IMR-90 (cell line): ENCODE measurements at regions not wholly inside any gene's neighbourhood (a gene's known extent, or its start where the extent isn't known, plus 50 kb on each side); places are given as distances from the start of the nearest gene placed in this dataset.
A peak's percentile ranks its signal among the peaks of the same experiment; 100 is the strongest.
"Not testable (repeated sequence)": the region's sequence is repeated elsewhere in the genome, so short reads cannot be mapped to it uniquely, and the experiment has no call there.

Experiments
- ATAC-seq: fragments of 200-7000 bp; cut with Tn5 transposase; 2 replicates; pipeline ENCODE4 v1.9.1; 2020; ENCODE audit warnings: low read depth, mild to moderate bottlenecking, moderate library complexity
- BruUV-seq: library from RNA; stranded (reverse); fragments of 400-500 nt; replicated peaks from 2 replicates; lab custom pipeline; 2021; lab: Mats Ljungman, UMichigan
- CTCF ChIA-PET: fragments of 300-600 bp; formaldehyde crosslinking; extraction: SDS; loops from one replicate; lab custom pipeline; 2021; ENCODE audit warnings: antibody characterized with exemption; lab: Yijun Ruan, JAX
- POLR2A ChIA-PET: fragments of 300-600 bp; sonication (Branson Sonifier 250); formaldehyde crosslinking; loops from one replicate; lab custom pipeline; 2022; ENCODE audit warnings: antibody characterized with exemption; ENCODE audit not compliant: unreplicated experiment; lab: Charles Lee
- DNase-seq: peaks from one replicate; pipeline ENCODE4 v3.0.0; 2013
- H2AFZ ChIP-seq: replicated peaks from 2 replicates; pipeline ENCODE3; 2013; ENCODE audit warnings: low read length, mild to moderate bottlenecking; ENCODE audit not compliant: poor library complexity
- H2AK5ac ChIP-seq: 2 replicates; pipeline ENCODE4 v1.6.1; 2013; ENCODE audit warnings: low read depth, low read length, inconsistent platforms
- H2AK9ac ChIP-seq: replicated peaks from 2 replicates; pipeline ENCODE3; 2013; ENCODE audit warnings: mild to moderate bottlenecking, low read depth, low read length, moderate library complexity; ENCODE audit not compliant: poor library complexity
- H2BK120ac ChIP-seq: 2 replicates; pipeline ENCODE4 v1.6.1; 2013; ENCODE audit warnings: low read depth, low read length, inconsistent platforms
- H2BK15ac ChIP-seq: 3 replicates; pipeline ENCODE4 v1.6.1; 2013; ENCODE audit warnings: low read depth, low read length, inconsistent platforms
- H2BK20ac ChIP-seq: 2 replicates; pipeline ENCODE4 v1.6.1; 2013; ENCODE audit warnings: low read depth, mild to moderate bottlenecking, inconsistent platforms, low read length, moderate library complexity
- H2BK5ac ChIP-seq: 2 replicates; pipeline ENCODE4 v1.6.1; 2013; ENCODE audit warnings: mild to moderate bottlenecking, low read depth, low read length, inconsistent platforms; ENCODE audit not compliant: poor library complexity, severe bottlenecking
- H3K14ac ChIP-seq: replicated peaks from 2 replicates; pipeline ENCODE4 v1.6.1; 2013; ENCODE audit warnings: low read depth, low read length, inconsistent platforms
- H3K18ac ChIP-seq: 2 replicates; pipeline ENCODE4 v1.6.1; 2013; ENCODE audit warnings: low read depth, low read length, control low read depth
- H3K23ac ChIP-seq: 2 replicates; pipeline ENCODE4 v1.6.1; 2013; ENCODE audit warnings: low read depth, low read length, inconsistent platforms
- H3K27ac ChIP-seq: 2 replicates; pipeline ENCODE4 v1.5.1; 2013; ENCODE audit warnings: mild to moderate bottlenecking, control low read depth, low read length; ENCODE audit not compliant: insufficient read depth
- H3K27me3 ChIP-seq: 2 replicates; pipeline ENCODE4 v1.6.1; 2013; ENCODE audit warnings: low read length; ENCODE audit not compliant: control insufficient read depth, insufficient read depth
- H3K36me3 ChIP-seq: 2 replicates; pipeline ENCODE4 v1.6.1; 2013; ENCODE audit warnings: low read length, mixed read lengths; ENCODE audit not compliant: control insufficient read depth, insufficient read depth
- H3K4ac ChIP-seq: 2 replicates; pipeline ENCODE4 v1.6.1; 2013; ENCODE audit warnings: low read depth, low read length, inconsistent platforms
- H3K4me1 ChIP-seq: 2 replicates; pipeline ENCODE4 v1.6.1; 2013; ENCODE audit warnings: low read length, mixed read lengths; ENCODE audit not compliant: control insufficient read depth, insufficient read depth
- H3K4me2 ChIP-seq: 2 replicates; pipeline ENCODE4 v1.6.1; 2013; ENCODE audit warnings: low read depth, mild to moderate bottlenecking, control low read depth, low read length, moderate library complexity
- H3K4me3 ChIP-seq: 2 replicates; pipeline ENCODE4 v1.5.1; 2013; ENCODE audit warnings: low read depth, mild to moderate bottlenecking, control low read depth, low read length, moderate library complexity; ENCODE audit not compliant: insufficient read depth
- H3K56ac ChIP-seq: 2 replicates; pipeline ENCODE4 v1.6.1; 2013; ENCODE audit warnings: low read length, inconsistent platforms; ENCODE audit not compliant: insufficient read depth; ENCODE audit errors: extremely low read depth
- H3K79me1 ChIP-seq, 2 experiments: 2 replicates each; pipeline ENCODE4 v1.6.1; 2013; ENCODE audit warnings: low read length in 2 of 2, inconsistent platforms in 1 of 2, low read depth in 1 of 2
- H3K9ac ChIP-seq: 2 replicates; pipeline ENCODE4 v1.6.1; 2013; ENCODE audit warnings: low read depth, low read length, control low read depth
- H3K9me1 ChIP-seq: 2 replicates; pipeline ENCODE4 v1.6.1; 2013; ENCODE audit warnings: low read length, inconsistent platforms; ENCODE audit not compliant: insufficient read depth
- H3K9me3 ChIP-seq: 2 replicates; pipeline ENCODE4 v1.6.1; 2013; ENCODE audit warnings: low read length; ENCODE audit not compliant: control insufficient read depth, insufficient read depth
- H4K20me1 ChIP-seq: 2 replicates; pipeline ENCODE4 v1.6.1; 2013; ENCODE audit warnings: low read length, inconsistent platforms; ENCODE audit not compliant: insufficient read depth
- H4K5ac ChIP-seq: 2 replicates; pipeline ENCODE4 v1.6.1; 2013; ENCODE audit warnings: mild to moderate bottlenecking, low read depth, low read length, control low read depth
- H4K8ac ChIP-seq, 2 experiments: 2 replicates each; pipeline ENCODE4 v1.6.1; 2013; ENCODE audit warnings: low read depth in 2 of 2, low read length in 2 of 2, control low read depth in 1 of 2, inconsistent platforms in 1 of 2
- H4K91ac ChIP-seq: 2 replicates; pipeline ENCODE4 v1.6.1; 2013; ENCODE audit warnings: low read depth, low read length, inconsistent platforms; ENCODE audit not compliant: insufficient read depth
- WGBS, 2 experiments: methylation state at CpG; one replicate each; pipeline versions ENCODE4 v1.1.5 to v1.1.7; 2013; ENCODE audit warnings: missing lambda C conversion rate in 2 of 2; ENCODE audit not compliant: insufficient read length in 1 of 2; ENCODE audit errors: extremely low coverage in 2 of 2; 5-methylcytosine and 5-hydroxymethylcytosine counted together
- dilution Hi-C: fragments of 300-500 bp; cut with HindIII; formaldehyde crosslinking; loops from one replicate; pipeline ENCODE4 v1.14.3; 2018; ENCODE audit warnings: low sequenced_read_pairs; ENCODE audit not compliant: unreplicated experiment
- in situ Hi-C: fragments of 300-500 bp; cut with MboI; formaldehyde crosslinking; loops from 3 replicates; pipeline ENCODE4 v1.14.3; 2019; ENCODE audit warnings: low sequenced_read_pairs, inconsistent platforms, mixed read lengths
- intact Hi-C: fragments of 100-400 bp; cut with micrococcal nuclease; formaldehyde crosslinking; loops from 2 replicates; pipeline ENCODE4 v1.10.0; 2022

- BruUV-seq, in situ Hi-C loops, H3K4ac ChIP-seq, H4K91ac ChIP-seq, H2BK15ac ChIP-seq, H3K9me3 ChIP-seq, dilution Hi-C loops, H3K56ac ChIP-seq, H2AK5ac ChIP-seq, H3K4me3 ChIP-seq, H2BK120ac ChIP-seq, H3K9me1 ChIP-seq, H3K9ac ChIP-seq, DNase-seq, H4K20me1 ChIP-seq, CTCF ChIA-PET, H3K27ac ChIP-seq, H4K5ac ChIP-seq, H4K8ac ChIP-seq, H2BK5ac ChIP-seq, H3K36me3 ChIP-seq, POLR2A ChIA-PET, H3K14ac ChIP-seq, intact Hi-C loops, ATAC-seq, H3K27me3 ChIP-seq, H3K4me2 ChIP-seq, H2AK9ac ChIP-seq, H2AFZ ChIP-seq, H2BK20ac ChIP-seq, H3K4me1 ChIP-seq, H3K18ac ChIP-seq, H3K23ac ChIP-seq, H3K79me1 ChIP-seq: not testable (repeated sequence)
- no CpG with 5 or more reads among the region's 3 CpGs for WGBS, 2 experiments
Observed at GRCh38 chr5:177665960-177666359, 66.0 kb downstream of the B4GALT7 start.

GRCh38 chr5:177671035-177671754 is 71.3 kb downstream of the B4GALT7 start:
- H4K91ac ChIP-seq, H3K4me1 ChIP-seq, H3K56ac ChIP-seq, H2BK15ac ChIP-seq, H3K79me1 ChIP-seq, H4K5ac ChIP-seq, H2BK5ac ChIP-seq, H2BK20ac ChIP-seq, H3K9ac ChIP-seq, H3K27me3 ChIP-seq, H3K14ac ChIP-seq, in situ Hi-C loops, dilution Hi-C loops, H3K36me3 ChIP-seq, H4K8ac ChIP-seq, H2BK120ac ChIP-seq, H3K23ac ChIP-seq, BruUV-seq, H3K27ac ChIP-seq, CTCF ChIA-PET, H2AK5ac ChIP-seq, H4K20me1 ChIP-seq, H3K9me1 ChIP-seq, H3K4ac ChIP-seq, POLR2A ChIA-PET, H3K18ac ChIP-seq, H2AFZ ChIP-seq, intact Hi-C loops, H2AK9ac ChIP-seq, H3K9me3 ChIP-seq, DNase-seq: not testable (repeated sequence)
- peak; percentile 70 for ATAC-seq
- no CpG with 5 or more reads among the region's 37 CpGs for WGBS, 2 experiments
- peak overlapping the region; percentile 30; the same call in 1 of the 2 replicates for H3K4me3 ChIP-seq
- peak overlapping the region; percentile 52 for H3K4me2 ChIP-seq
